ENCODE measurements at regions not wholly inside any gene's neighbourhood (a gene's known extent, or its start where the extent isn't known, plus 50 kb on each side); places are given as distances from the start of the nearest gene placed in this dataset.

- Mint-ChIP-seq H3K27me3 (ENCODE audit: insufficient read depth, low read depth, poor library complexity) (peaks cover 3% of the 10 kb centered on the region), H3K36me3 (ENCODE audit: low read depth) (no peaks in the 10 kb centered on the region), H3K4me1 (peaks cover 10% of the 10 kb centered on the region), H3K4me3 (no peak overlapping the region), H3K9me3 (peaks cover 3% of the 10 kb centered on the region; the same call in 1 of the 3 replicates), H3K27ac (peak overlapping the region; percentile 69; the same call in 1 of the 2 replicates)
- no peaks in the 10 kb centered on the region for H3K36me3 ChIP-seq (ENCODE audit: insufficient read depth)
- H3F3A ChIP-seq (replicated peaks; ENCODE audit: low read depth), result no peaks in the 10 kb centered on the region
- H2AFZ ChIP-seq, result no peak overlapping the region
- H3K27ac ChIP-seq (ENCODE audit: low read depth), result no peak overlapping the region
- H3K79me2 ChIP-seq (replicated peaks; ENCODE audit: insufficient read depth), result no peaks in the 10 kb centered on the region
- no peak for DNase-seq (ENCODE audit: low spot score)
- ATAC-seq, result no peak
- no peaks in the 10 kb centered on the region for H4K20me1 ChIP-seq (replicated peaks; ENCODE audit: insufficient read depth)
- no peak overlapping the region for H3K4me3 ChIP-seq
- H3K27me3 ChIP-seq (ENCODE audit: insufficient read depth), result no peaks in the 10 kb centered on the region
- H3K9me2 ChIP-seq (ENCODE audit: insufficient read depth), result no peaks in the 10 kb centered on the region
- H3K4me1 ChIP-seq (ENCODE audit: insufficient read depth), result no peaks in the 10 kb centered on the region
- H3K4me2 ChIP-seq, result no peak overlapping the region
- no peak for TF ChIP-seq STAT1 (IDR thresholded peaks at IDR 0.05; ENCODE audit: unreplicated experiment)
These were observed 1395.9 kb downstream of the BRD1 start for GRCh38 chr22:48431536-48432315.

GRCh38 chr22:48431014-48431413 lies 1396.7 kb downstream of the BRD1 start:
- no peak overlapping the region for H3K4me2 ChIP-seq
- no peak for DNase-seq (ENCODE audit: low spot score)
- no peaks in the 10 kb centered on the region for H3K9me2 ChIP-seq (ENCODE audit: insufficient read depth)
- H3K27me3 ChIP-seq (ENCODE audit: insufficient read depth), result no peaks in the 10 kb centered on the region
- H3K4me1 ChIP-seq (ENCODE audit: insufficient read depth), result no peaks in the 10 kb centered on the region
- H3K27ac ChIP-seq (ENCODE audit: low read depth), result no peak overlapping the region
- no peak overlapping the region for H3K4me3 Mint-ChIP-seq
- H3K36me3 ChIP-seq (ENCODE audit: insufficient read depth), result no peaks in the 10 kb centered on the region
- H3K79me2 ChIP-seq (replicated peaks; ENCODE audit: insufficient read depth), result no peaks in the 10 kb centered on the region
- no peak overlapping the region for H3K27ac Mint-ChIP-seq
- no peaks in the 10 kb centered on the region for H4K20me1 ChIP-seq (replicated peaks; ENCODE audit: insufficient read depth)
- peaks cover 3% of the 10 kb centered on the region for H3K27me3 Mint-ChIP-seq (ENCODE audit: insufficient read depth, low read depth, poor library complexity)
- H3K36me3 Mint-ChIP-seq (ENCODE audit: low read depth), result no peaks in the 10 kb centered on the region
- peaks cover 3% of the 10 kb centered on the region; the same call in 1 of the 3 replicates for H3K9me3 Mint-ChIP-seq
- no peak for ATAC-seq
- H2AFZ ChIP-seq, result no peak overlapping the region
- no peaks in the 10 kb centered on the region for H3F3A ChIP-seq (replicated peaks; ENCODE audit: low read depth)
- H3K4me1 Mint-ChIP-seq, result peaks cover 10% of the 10 kb centered on the region
- H3K4me3 ChIP-seq, result no peak overlapping the region
- TF ChIP-seq EZH2 (IDR thresholded peaks at IDR 0.05; ENCODE audit: low read depth, unreplicated experiment) (no peak), REST (IDR thresholded peaks at IDR 0.05; ENCODE audit: unreplicated experiment) (no peak), STAT1 (IDR thresholded peaks at IDR 0.05; ENCODE audit: unreplicated experiment) (no peak), ETS1 (IDR thresholded peaks at IDR 0.05) (no peak), JUNB (IDR thresholded peaks at IDR 0.05; ENCODE audit: unreplicated experiment) (no peak), NANOG (IDR thresholded peaks at IDR 0.05; ENCODE audit: borderline replicate concordance) (no peak), POLR2AphosphoS5 (IDR thresholded peaks at IDR 0.05; ENCODE audit: low read depth) (no peak), ZNF331 (CRISPR knock-in tag; IDR thresholded peaks at IDR 0.05; ENCODE audit: low read depth) (no peak), EZH2phosphoT487 (IDR thresholded peaks at IDR 0.05; ENCODE audit: unreplicated experiment) (no peak), CTCF (conservative IDR thresholded peaks at IDR 0.05; ENCODE audit: low read depth in 2 of 2) (no peak)

All from GM23338 (cell line).